22Rv1 (cell line): ENCODE measurements at regions not wholly inside any gene's neighbourhood (a gene's known extent, or its start where the extent isn't known, plus 50 kb on each side); places are given as distances from the start of the nearest gene placed in this dataset.

Experiments
- CTCF ChIP-seq: fragments of 450-650 bp; IDR thresholded peaks from 2 replicates; pipeline ENCODE4 v1.5.1; 2017; ENCODE audit warnings: mild to moderate bottlenecking
- ZFX ChIP-seq: fragments of 450-650 bp; IDR thresholded peaks from 2 replicates; pipeline ENCODE4 v1.6.1; 2017; ENCODE audit warnings: antibody characterized with exemption, borderline replicate concordance

GRCh38 chr2:160731415-160731814 is 237.8 kb upstream of the RBMS1 start:
- TF ChIP-seq CTCF, result no peak
- no peak for TF ChIP-seq ZFX
